ENCODE measurements at regions not wholly inside any gene's neighbourhood (a gene's known extent, or its start where the extent isn't known, plus 50 kb on each side); places are given as distances from the start of the nearest gene placed in this dataset.

DNA sequence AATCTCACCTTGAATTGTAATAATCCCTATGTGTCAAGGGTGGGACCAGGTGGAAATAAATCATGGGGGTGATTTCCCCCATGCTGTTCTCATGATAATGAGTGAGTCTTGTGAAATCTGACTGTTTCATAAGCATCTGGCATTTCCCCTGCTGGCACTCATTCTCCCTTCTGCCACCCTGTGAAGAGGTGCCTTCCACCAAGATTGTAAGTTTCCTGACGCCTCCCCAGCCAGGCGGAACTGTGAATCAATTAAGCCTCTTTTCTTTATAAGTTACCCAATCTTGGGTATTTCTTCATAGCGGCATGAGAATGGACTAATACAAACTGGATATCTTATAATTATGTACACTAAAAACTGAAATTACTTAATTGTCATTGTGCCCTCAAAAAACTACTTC, 189.2 kb upstream of the API5 start:
- Histone ChIP-seq H4K20me1 (ENCODE audit: insufficient read depth, low read length) (no peaks in the 10 kb centered on the region), H3K9ac (ENCODE audit: insufficient read depth, low read length, poor library complexity, severe bottlenecking) (no peak overlapping the region), H2AFZ (ENCODE audit: insufficient read depth, low read depth, low read length, poor library complexity, severe bottlenecking) (no peak overlapping the region), H3K36me3 (replicated peaks in 1 of 2; ENCODE audit: control insufficient read depth in 1 of 2, insufficient read depth in 2 of 2, low read length in 2 of 2) (no peaks in the 10 kb centered on the region), H3K4me2 (replicated peaks; ENCODE audit: extremely low read depth, low read length, poor library complexity, severe bottlenecking) (no peak overlapping the region), H3K9me3 (replicated peaks in 1 of 2; ENCODE audit: control insufficient read depth in 1 of 2, insufficient read depth in 1 of 2, low read length in 2 of 2) (no peaks in the 10 kb centered on the region), H3K79me2 (ENCODE audit: insufficient read depth, low read length) (no peaks in the 10 kb centered on the region), H3K4me3 (replicated peaks in 1 of 3; ENCODE audit: low read depth in 2 of 3, low read length in 3 of 3) (no peak overlapping the region), H3K4me1 (ENCODE audit: control insufficient read depth in 1 of 2, insufficient read depth in 2 of 2, low read length in 2 of 2) (no peaks in the 10 kb centered on the region), H3K27me3 (ENCODE audit: control insufficient read depth in 2 of 2, insufficient read depth in 2 of 2, low read length in 2 of 2) (no peaks in the 10 kb centered on the region), H3K27ac (ENCODE audit: low read depth in 1 of 2, low read length in 2 of 2) (no peak overlapping the region)
- no CpG with 5 or more reads among the region's 3 CpGs for WGBS (ENCODE audit: insufficient coverage)
- Mint-ChIP-seq H3K27me3 (ENCODE audit: low read depth in 3 of 3) (no peaks in the 10 kb centered on the region), H3K4me1 (no peaks in the 10 kb centered on the region), H3K9me3 (peaks cover 0 to 7% (median 0%) of the 10 kb centered on the region in 7 donors), H3K27ac (no peak overlapping the region), H3K36me3 (no peaks in the 10 kb centered on the region), H3K4me3 (no peak overlapping the region)
- intact Hi-C loops (cut with micrococcal nuclease) = no loop called here
- DNase-seq = no peak
- TF ChIP-seq, protein P1, sequence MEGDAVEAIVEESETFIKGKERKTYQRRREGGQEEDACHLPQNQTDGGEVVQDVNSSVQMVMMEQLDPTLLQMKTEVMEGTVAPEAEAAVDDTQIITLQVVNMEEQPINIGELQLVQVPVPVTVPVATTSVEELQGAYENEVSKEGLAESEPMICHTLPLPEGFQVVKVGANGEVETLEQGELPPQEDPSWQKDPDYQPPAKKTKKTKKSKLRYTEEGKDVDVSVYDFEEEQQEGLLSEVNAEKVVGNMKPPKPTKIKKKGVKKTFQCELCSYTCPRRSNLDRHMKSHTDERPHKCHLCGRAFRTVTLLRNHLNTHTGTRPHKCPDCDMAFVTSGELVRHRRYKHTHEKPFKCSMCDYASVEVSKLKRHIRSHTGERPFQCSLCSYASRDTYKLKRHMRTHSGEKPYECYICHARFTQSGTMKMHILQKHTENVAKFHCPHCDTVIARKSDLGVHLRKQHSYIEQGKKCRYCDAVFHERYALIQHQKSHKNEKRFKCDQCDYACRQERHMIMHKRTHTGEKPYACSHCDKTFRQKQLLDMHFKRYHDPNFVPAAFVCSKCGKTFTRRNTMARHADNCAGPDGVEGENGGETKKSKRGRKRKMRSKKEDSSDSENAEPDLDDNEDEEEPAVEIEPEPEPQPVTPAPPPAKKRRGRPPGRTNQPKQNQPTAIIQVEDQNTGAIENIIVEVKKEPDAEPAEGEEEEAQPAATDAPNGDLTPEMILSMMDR (IDR thresholded peaks at IDR 0.05) = no peak

DNA sequence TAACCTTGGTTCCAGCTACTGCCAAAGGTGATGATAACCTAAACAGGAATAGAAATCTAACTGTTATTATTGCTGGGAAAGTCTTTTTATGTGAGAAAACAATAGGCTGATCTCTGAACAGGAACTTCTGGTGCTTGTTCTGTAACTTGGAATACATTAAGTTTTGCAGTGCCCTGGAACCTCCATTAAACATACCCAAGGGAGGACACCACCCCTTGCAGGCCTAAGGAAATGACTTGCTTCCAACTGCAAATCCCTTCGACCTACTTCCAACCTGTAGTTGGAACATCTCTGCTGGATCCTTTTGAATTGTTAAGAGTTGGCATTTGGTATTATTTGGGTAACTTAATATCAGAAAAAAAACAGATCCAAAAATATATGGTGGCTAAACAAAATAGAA, 188.4 kb upstream of the API5 start:
- intact Hi-C loops (cut with micrococcal nuclease) = no loop called here
- Histone ChIP-seq H3K9me3 (replicated peaks in 1 of 2; ENCODE audit: control insufficient read depth in 1 of 2, insufficient read depth in 1 of 2, low read length in 2 of 2) (no peaks in the 10 kb centered on the region), H3K36me3 (replicated peaks in 1 of 2; ENCODE audit: control insufficient read depth in 1 of 2, insufficient read depth in 2 of 2, low read length in 2 of 2) (no peaks in the 10 kb centered on the region), H3K4me2 (replicated peaks; ENCODE audit: extremely low read depth, low read length, poor library complexity, severe bottlenecking) (no peak overlapping the region), H2AFZ (ENCODE audit: insufficient read depth, low read depth, low read length, poor library complexity, severe bottlenecking) (no peak overlapping the region), H3K79me2 (ENCODE audit: insufficient read depth, low read length) (no peaks in the 10 kb centered on the region), H4K20me1 (ENCODE audit: insufficient read depth, low read length) (no peaks in the 10 kb centered on the region), H3K27me3 (ENCODE audit: control insufficient read depth in 2 of 2, insufficient read depth in 2 of 2, low read length in 2 of 2) (no peaks in the 10 kb centered on the region), H3K4me1 (ENCODE audit: control insufficient read depth in 1 of 2, insufficient read depth in 2 of 2, low read length in 2 of 2) (no peaks in the 10 kb centered on the region), H3K9ac (ENCODE audit: insufficient read depth, low read length, poor library complexity, severe bottlenecking) (no peak overlapping the region), H3K4me3 (replicated peaks in 1 of 3; ENCODE audit: low read depth in 2 of 3, low read length in 3 of 3) (no peak overlapping the region), H3K27ac (ENCODE audit: low read depth in 1 of 2, low read length in 2 of 2) (no peak overlapping the region)
- H3K27me3 Mint-ChIP-seq (ENCODE audit: low read depth in 3 of 3) = no peaks in the 10 kb centered on the region
- TF ChIP-seq, protein P1 (IDR thresholded peaks at IDR 0.05) = no peak
- H3K4me1 Mint-ChIP-seq = no peaks in the 10 kb centered on the region
- no peaks in the 10 kb centered on the region for H3K36me3 Mint-ChIP-seq
- H3K4me3 Mint-ChIP-seq = no peak overlapping the region
- DNase-seq = no peak
- WGBS (ENCODE audit: insufficient coverage) = no CpG with 5 or more reads among the region's 1 CpG
- peaks cover 0 to 5% (median 0%) of the 10 kb centered on the region in 7 donors for H3K9me3 Mint-ChIP-seq
- H3K27ac Mint-ChIP-seq = no peak overlapping the region
